K562 (cell line): ENCODE measurements at regions not wholly inside any gene's neighbourhood (a gene's known extent, or its start where the extent isn't known, plus 50 kb on each side); places are given as distances from the start of the nearest gene placed in this dataset.

Experiments used
- ATAC-seq: fragments of 200-7000 bp; cut with Tn5 transposase; 3 replicates; pipeline ENCODE4 v1.9.1; 2020; ENCODE audit warnings: moderate library complexity
- BruUV-seq: library from RNA; stranded (reverse); fragments of 400-500 nt; replicated peaks from 2 replicates; lab custom pipeline; 2021; lab: Mats Ljungman, UMichigan
- CTCF ChIA-PET: fragments of 300-600 bp; formaldehyde crosslinking; extraction: SDS; loops from one replicate; lab custom pipeline; 2021; ENCODE audit warnings: low intra/inter-chr PET ratio; lab: Yijun Ruan, JAX
- POLR2A ChIA-PET: fragments of 300-600, 350-650 bp; sonication (Branson Sonifier 250); formaldehyde crosslinking; extraction: SDS; loops from one replicate; lab custom pipeline; 2021; ENCODE audit warnings: antibody characterized with exemption, inconsistent platforms; lab: Yijun Ruan, JAX
- DNase-seq, 4 experiments: peaks; one replicate each; pipeline versions ENCODE4 v3.0.0 to v3.0.0-alpha.2; 2011 to 2018; ENCODE audit warnings: low spot score in 3 of 4, mixed read lengths in 3 of 4; ENCODE audit errors: extremely low read depth in 1 of 4
- FAIRE-seq: peaks from 2 replicates; lab custom pipeline; 2011; peaks lifted over from hg19 to GRCh38; lab: Jason Lieb, UNC
- H2AFZ ChIP-seq: 2 replicates; pipeline ENCODE4 v1.6.0; 2011; ENCODE audit warnings: low read depth, low read length, control low read depth, inconsistent platforms
- H3K27ac ChIP-seq: fragments of 200-600 bp; 3 replicates; pipeline ENCODE4 v1.8.0; 2011; ENCODE audit warnings: low read depth, mild to moderate bottlenecking, control low read depth, inconsistent platforms, low read length, moderate library complexity, mixed read lengths; ENCODE audit errors: extremely low read depth
- H3K27me3 ChIP-seq, 2 experiments: fragments of 300-600 bp in 1 of 2; 2 replicates in 1 of 2; 3 replicates in 1 of 2; pipeline versions ENCODE4 v1.6.0 to v1.8.0; 2011; ENCODE audit warnings: inconsistent platforms in 2 of 2, low read length in 2 of 2, mild to moderate bottlenecking in 1 of 2, mixed read lengths in 1 of 2, moderate library complexity in 1 of 2; ENCODE audit not compliant: control insufficient read depth in 2 of 2, insufficient read depth in 2 of 2
- H3K36me3 ChIP-seq: fragments of 300-600 bp; 3 replicates; pipeline ENCODE4 v1.8.0; 2011; ENCODE audit warnings: mild to moderate bottlenecking, low read length, inconsistent platforms; ENCODE audit not compliant: control insufficient read depth, insufficient read depth
- H3K4me1 ChIP-seq, 2 experiments: fragments of 200-600 bp in 1 of 2; replicated peaks in 1 of 2; 2 replicates in 1 of 2; 3 replicates in 1 of 2; pipeline versions ENCODE4 v1.5.1 to v1.8.0; 2011; ENCODE audit warnings: inconsistent platforms in 2 of 2, low read length in 2 of 2, mild to moderate bottlenecking in 1 of 2, mixed read lengths in 1 of 2, moderate library complexity in 1 of 2; ENCODE audit not compliant: control insufficient read depth in 2 of 2, insufficient read depth in 2 of 2
- H3K4me2 ChIP-seq: 2 replicates; pipeline ENCODE4 v1.6.1; 2011; ENCODE audit warnings: low read length, control low read depth, inconsistent platforms, mixed read lengths; ENCODE audit not compliant: insufficient read depth
- H3K4me3 ChIP-seq: fragments of 200-600 bp; sonication (generic), shearing (Covaris generic); 2 replicates; pipeline ENCODE4 v1.5.1; 2016; ENCODE audit warnings: control low read depth, inconsistent platforms
- H3K79me2 ChIP-seq: fragments of 200-600 bp; 3 replicates; pipeline ENCODE4 v1.8.0; 2011; ENCODE audit warnings: low read length, inconsistent platforms; ENCODE audit not compliant: control insufficient read depth, insufficient read depth
- H3K9ac ChIP-seq, 2 experiments: 2 replicates each; pipeline versions ENCODE4 v1.6.0 to v1.6.1; 2011; ENCODE audit warnings: low read depth in 2 of 2, low read length in 2 of 2, control low read depth in 1 of 2, inconsistent platforms in 1 of 2, mild to moderate bottlenecking in 1 of 2, mixed read lengths in 1 of 2; ENCODE audit not compliant: insufficient read depth in 1 of 2
- H3K9me1 ChIP-seq: one replicate; pipeline ENCODE4 v1.6.0; 2011; ENCODE audit warnings: inconsistent platforms, mild to moderate bottlenecking, low read length, moderate library complexity; ENCODE audit not compliant: control insufficient read depth, insufficient read depth
- H3K9me3 ChIP-seq: replicated peaks from 2 replicates; pipeline ENCODE4 v1.5.1; 2011; ENCODE audit warnings: low read depth, low read length, inconsistent platforms; ENCODE audit not compliant: control insufficient read depth, insufficient read depth
- H4K20me1 ChIP-seq: replicated peaks from 2 replicates; pipeline ENCODE4 v1.6.1; 2011; ENCODE audit warnings: low read length, inconsistent platforms, mixed read lengths; ENCODE audit not compliant: control insufficient read depth, insufficient read depth
- ARNT ChIP-seq, 2 experiments: fragments of 450-650 bp; IDR thresholded peaks; 2 replicates each; pipeline ENCODE4 v1.6.1; 2016; ENCODE audit warnings: mild to moderate bottlenecking in 1 of 2
- HDAC6 ChIP-seq: IDR thresholded peaks from 2 replicates; pipeline ENCODE4 v1.6.1; 2012; ENCODE audit warnings: low read depth, mild to moderate bottlenecking, control low read depth, inconsistent platforms, low read length, moderate library complexity
- KLF1 ChIP-seq: fragments of 450-650 bp; IDR thresholded peaks from 2 replicates; pipeline ENCODE4 v1.6.1; 2016; ENCODE audit warnings: missing genetic modification characterization, missing compliant biosample characterization
- MAZ ChIP-seq, 2 experiments: fragments of 450-650 bp in 1 of 2; sonication (generic) in 1 of 2; formaldehyde crosslinking; IDR thresholded peaks in 1 of 2; conservative IDR thresholded peaks in 1 of 2; 2 replicates each; pipeline versions ENCODE4 v1.4.0 to v1.5.0; 2020; ENCODE audit warnings: mild to moderate bottlenecking in 1 of 2, missing genetic modification reagents in 1 of 2
- NBN ChIP-seq: fragments of 450-650 bp; IDR thresholded peaks from 2 replicates; pipeline ENCODE4 v1.6.1; 2016; ENCODE audit warnings: low read depth, mild to moderate bottlenecking
- PCBP1 ChIP-seq: fragments of 200-400 bp; formaldehyde crosslinking; IDR thresholded peaks from 2 replicates; pipeline ENCODE4 v1.6.1; 2018; ENCODE audit warnings: mild to moderate bottlenecking, low read depth, low read length; ENCODE audit not compliant: poor library complexity, severe bottlenecking
- SMARCA5 ChIP-seq: fragments of 450-650 bp; IDR thresholded peaks from 2 replicates; pipeline ENCODE4 v1.6.1; 2016
- SNRNP70 ChIP-seq: fragments of 200-400 bp; formaldehyde crosslinking; optimal IDR thresholded peaks from 2 replicates; pipeline ENCODE3; 2017; ENCODE audit warnings: low read depth, low read length
- ZBTB26 ChIP-seq: fragments of 450-650 bp; formaldehyde crosslinking; IDR thresholded peaks from 2 replicates; pipeline ENCODE4 v1.4.0; 2022; ENCODE audit warnings: missing genetic modification characterization
- ZBTB40 ChIP-seq, 2 experiments: fragments of 450-650 bp in 1 of 2; sonication (generic) in 1 of 2; formaldehyde crosslinking in 1 of 2; IDR thresholded peaks; 2 replicates each; pipeline versions ENCODE4 v1.7.1 to v1.9.0; 2016 to 2022; ENCODE audit warnings: inconsistent platforms in 1 of 2, mild to moderate bottlenecking in 1 of 2, missing genetic modification reagents in 1 of 2
- ZEB2 ChIP-seq: fragments of 450-650 bp; IDR thresholded peaks from 2 replicates; pipeline ENCODE4 v1.6.1; 2016
- ZNF217 ChIP-seq: sonication (generic); formaldehyde crosslinking; IDR thresholded peaks from 2 replicates; pipeline ENCODE4 v1.8.0; 2022; ENCODE audit warnings: mild to moderate bottlenecking, missing genetic modification reagents
- ZNF280B ChIP-seq: fragments of 250-450 bp; sonication (Bioruptor Pico); IDR thresholded peaks from 2 replicates; pipeline ENCODE4 v1.5.1; 2021; ENCODE audit warnings: mild to moderate bottlenecking
- in situ Hi-C: fragments of 300-500 bp; cut with MboI; formaldehyde crosslinking; loops from 4 replicates; pipeline ENCODE4 v1.15.0; 2018; ENCODE audit warnings: inconsistent platforms, mixed read lengths
- intact Hi-C: fragments of 100-400 bp; cut with micrococcal nuclease; formaldehyde crosslinking; loops from 2 replicates; pipeline ENCODE4 v1.14.2; 2022

GRCh38 chr4:96486563-96486962 is 646.7 kb downstream of the PDHA2 start:
- no TSS peak for BruUV-seq
- Histone ChIP-seq H3K27ac (no peak overlapping the region), H3K79me2 (no peaks in the 10 kb centered on the region), H3K9me3 (peaks cover 2% of the 10 kb centered on the region; the same call in 1 of the 2 replicates), H3K9me1 (no peaks in the 10 kb centered on the region), H3K4me1 (no peaks in the 10 kb centered on the region), H3K4me3 (no peak overlapping the region), H3K4me2 (no peak overlapping the region), H4K20me1 (no peaks in the 10 kb centered on the region), H3K9ac (no peak overlapping the region), H2AFZ (no peak overlapping the region), H3K27me3 (no peaks in the 10 kb centered on the region), H3K36me3 (no peaks in the 10 kb centered on the region)
- intact Hi-C loops (no loop called here), in situ Hi-C loops (no loop called here)
- POLR2A ChIA-PET, result no interaction called here
- CTCF ChIA-PET, result no interaction called here
- no peak for DNase-seq
- no peak for FAIRE-seq
- ATAC-seq, result no peak
- TF ChIP-seq ZBTB26 (CRISPR knock-in tag) (no peak), SNRNP70 (no peak), ZEB2 (no peak), ARNT (IDR thresholded peaks at IDR 0.05) (no peak), PCBP1 (no peak), HDAC6 (no peak), ZNF280B (CRISPR knock-in tag) (no peak), MAZ (CRISPR knock-in tag; conservative IDR thresholded peaks at IDR 0.05 in 1 of 2, IDR thresholded peaks at IDR 0.05 in 1 of 2) (no peak), SMARCA5 (no peak), ZNF217 (CRISPR knock-in tag) (no peak), NBN (no peak), KLF1 (no peak), ZBTB40 (IDR thresholded peaks at IDR 0.05) (no peak), ZBTB40 (CRISPR knock-in tag; IDR thresholded peaks at IDR 0.05) (no peak)
